AG20443 (cell line): ENCODE measurements at regions not wholly inside any gene's neighbourhood (a gene's known extent, or its start where the extent isn't known, plus 50 kb on each side); places are given as distances from the start of the nearest gene placed in this dataset.
A peak's percentile ranks its signal among the peaks of the same experiment; 100 is the strongest.

ENCODE experiments used
- DNase-seq: peaks from one replicate; pipeline ENCODE4 v3.0.0; 2012; ENCODE audit warnings: low spot score, mixed read lengths

DNA sequence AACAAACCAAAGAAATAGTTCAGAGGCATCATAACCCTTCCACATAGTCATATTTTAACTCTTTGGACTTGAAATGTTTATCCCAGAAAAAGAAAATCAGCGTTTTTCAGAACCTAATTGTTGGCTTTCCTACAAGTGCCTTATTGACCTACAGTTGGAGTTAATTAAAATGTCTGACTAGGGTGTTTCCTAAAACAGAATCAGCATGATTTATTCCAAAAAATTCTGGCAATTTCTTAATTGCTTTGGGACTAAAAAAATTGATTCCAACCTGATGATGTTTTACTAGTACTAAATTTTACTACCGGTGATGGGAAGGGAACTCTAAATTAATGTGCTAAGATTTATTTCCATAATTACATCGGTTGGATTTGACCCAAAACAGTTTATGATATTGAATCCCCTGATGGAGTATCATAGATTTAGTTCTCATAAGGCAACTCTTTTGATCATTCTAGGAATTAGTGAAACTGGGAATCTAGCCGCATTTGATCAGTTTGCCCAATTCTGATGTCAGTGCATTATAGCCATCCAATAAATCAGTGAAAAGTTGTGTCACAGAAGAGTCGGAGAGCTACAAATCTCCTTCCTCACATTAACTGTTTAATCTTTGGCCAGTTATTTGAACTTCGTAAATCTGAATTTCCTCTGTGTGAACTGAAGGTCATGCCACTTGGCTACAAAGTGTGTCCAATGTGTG, 134.3 kb upstream of the DSEL start:
- DNase-seq, result no peak

- no peak for DNase-seq
These were observed 130.4 kb upstream of the DSEL start for GRCh38 chr18:67646890-67647289.

DNA sequence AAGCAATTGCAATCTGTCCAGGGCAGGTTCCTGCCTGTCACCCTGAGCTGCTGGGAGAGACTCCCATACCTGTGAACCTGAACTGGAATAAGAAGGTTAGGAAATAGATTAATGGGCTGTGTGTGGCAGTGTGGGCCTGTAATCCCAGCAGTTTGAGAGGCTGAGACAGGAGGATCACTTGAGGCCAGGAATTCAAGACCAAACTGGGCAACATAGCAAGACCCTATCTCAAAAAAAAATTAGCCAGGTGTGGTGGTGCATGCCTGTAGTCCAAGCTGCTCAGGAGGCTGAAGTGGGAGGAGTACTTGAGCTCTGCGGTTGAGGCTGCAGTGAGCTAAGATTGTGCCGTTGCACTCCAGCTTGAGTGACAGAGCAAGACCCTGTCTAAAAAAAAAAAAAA, 127.7 kb upstream of the DSEL start:
- DNase-seq, result no peak

DNA sequence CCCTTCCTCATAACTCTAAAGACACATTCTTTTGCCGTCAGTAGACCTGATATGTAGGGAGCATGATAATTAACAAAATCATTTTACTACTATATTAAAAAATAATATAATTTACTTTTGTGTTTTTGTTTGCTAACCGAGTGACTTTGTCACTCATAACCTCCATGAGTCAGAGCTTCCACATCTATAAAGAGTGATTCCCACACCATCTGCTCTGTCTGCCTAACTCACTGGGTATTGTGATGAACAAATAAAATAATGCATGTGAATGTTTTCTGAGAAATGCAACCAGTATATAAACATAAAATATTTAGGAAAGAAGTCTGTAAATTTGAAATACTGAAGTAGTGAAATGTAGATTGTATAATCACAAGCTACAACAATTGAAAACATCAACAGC, 123.4 kb upstream of the DSEL start:
- DNase-seq, result no peak

GRCh38 chr18:67636597-67637385, 120.3 kb upstream of the DSEL start:
- no peak for DNase-seq

DNA sequence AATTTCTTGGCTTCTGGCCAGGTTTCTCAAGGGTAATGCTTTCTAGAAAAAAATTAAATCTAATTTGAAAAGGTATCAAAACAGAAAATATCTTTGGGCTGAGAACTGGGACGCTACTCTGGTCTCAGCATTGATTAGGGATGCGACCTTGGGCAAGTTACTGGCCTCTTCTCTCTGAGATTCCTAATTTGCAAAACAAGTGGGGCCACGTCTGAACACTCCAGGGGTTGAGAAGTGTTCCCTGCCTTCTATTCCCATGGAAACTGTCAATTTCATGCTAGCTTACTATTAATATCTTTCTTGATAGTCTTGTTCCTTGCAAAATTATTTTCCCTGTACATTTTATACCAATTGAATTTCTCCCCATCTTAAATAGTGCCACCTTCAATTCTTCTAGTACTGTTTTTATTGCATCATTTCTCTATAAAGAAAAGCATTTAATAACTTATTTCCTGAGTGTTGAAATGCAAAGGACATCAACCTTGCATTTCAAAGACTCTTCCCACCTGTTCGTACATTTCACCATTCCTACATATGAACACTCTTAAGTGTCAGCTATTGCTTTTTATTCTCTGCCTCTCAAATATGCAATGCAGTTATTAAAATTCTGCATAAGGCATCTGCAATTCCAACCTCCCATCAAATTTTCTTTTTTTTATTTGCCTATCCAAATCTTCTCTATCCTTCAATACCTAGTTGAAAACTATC, 118.3 kb upstream of the DSEL start:
- DNase-seq, result no peak

GRCh38 chr18:67633939-67634338, 117.4 kb upstream of the DSEL start:
- no peak for DNase-seq

GRCh38 chr18:67621906-67622305, 105.4 kb upstream of the DSEL start:
- no peak for DNase-seq

GRCh38 chr18:67621049-67621713, 104.7 kb upstream of the DSEL start:
- DNase-seq, result no peak

- DNase-seq, result no peak
These were observed 101.5 kb upstream of the DSEL start for GRCh38 chr18:67618061-67618460.

DNA sequence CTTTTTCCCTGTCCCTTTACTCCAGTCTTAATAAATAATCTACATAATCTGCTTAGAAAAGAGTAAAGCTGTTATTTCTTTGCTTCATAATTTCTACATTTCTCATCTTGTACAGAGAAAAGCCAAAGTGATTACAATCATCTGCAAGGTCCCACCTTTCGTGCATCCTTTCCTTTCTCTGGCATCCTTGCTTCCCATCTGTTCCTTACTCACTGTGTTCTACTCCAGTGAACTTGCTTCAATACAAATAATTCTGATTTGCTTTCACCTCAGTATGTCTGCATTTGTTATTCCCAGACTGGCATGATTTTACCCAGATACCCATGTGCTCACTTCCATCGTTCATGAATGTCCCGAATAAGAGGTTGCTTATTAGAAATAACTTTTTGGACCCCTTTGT, 99.4 kb upstream of the DSEL start:
- DNase-seq, result no peak

GRCh38 chr18:67613731-67614130, 97.2 kb upstream of the DSEL start:
- DNase-seq, result no peak

DNA sequence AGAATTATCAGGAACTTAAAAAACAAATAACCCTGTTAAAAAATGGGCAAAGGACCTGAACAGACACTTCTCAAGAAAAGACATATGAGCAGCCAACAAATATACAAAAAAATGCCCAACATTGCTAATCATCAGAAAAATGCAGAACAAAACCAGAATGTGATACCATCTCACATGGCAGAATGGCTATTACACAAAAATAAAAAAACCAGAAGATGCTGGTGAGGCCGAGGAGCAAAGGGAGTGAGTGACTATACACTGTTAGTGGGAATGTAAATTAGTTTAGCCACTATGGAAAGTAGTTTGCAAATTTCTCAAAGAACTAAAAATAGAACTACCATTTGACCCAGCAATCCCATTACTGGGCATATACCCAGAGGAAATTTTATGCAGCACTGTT, 95.8 kb upstream of the DSEL start:
- DNase-seq, result no peak

DNA sequence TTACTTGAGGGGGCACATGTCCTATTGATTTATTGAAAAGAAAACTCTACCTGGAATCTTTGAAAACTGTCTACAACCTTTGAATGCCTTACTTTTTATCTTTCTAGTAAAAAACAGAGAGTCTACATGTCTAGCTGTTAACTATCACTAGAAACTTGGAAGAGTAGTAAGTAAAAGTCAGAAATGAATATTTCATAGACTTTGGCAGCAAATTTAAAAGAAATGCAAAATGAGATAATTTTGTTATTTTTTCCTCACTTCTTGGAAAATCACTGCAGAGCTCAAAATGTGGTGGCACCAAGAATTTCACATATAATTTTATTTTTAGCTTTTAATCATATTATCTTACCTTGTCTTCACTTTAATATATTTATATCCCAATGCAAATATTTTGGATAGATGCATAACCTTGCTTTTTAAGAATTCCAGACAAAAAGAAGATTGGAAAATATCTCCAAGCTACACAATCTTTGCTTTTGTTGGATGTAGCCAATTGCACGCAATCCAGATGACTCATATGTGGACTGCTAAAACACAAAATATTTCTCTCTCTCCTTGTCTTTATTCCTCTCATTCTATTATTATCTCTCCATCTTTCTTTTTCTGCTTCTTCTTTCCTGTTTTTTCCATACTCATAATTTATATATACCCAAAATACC, 92.2 kb upstream of the DSEL start:
- DNase-seq, result peak; percentile 40

- no peak for DNase-seq
These were observed 91.7 kb upstream of the DSEL start for GRCh38 chr18:67608191-67608590.

GRCh38 chr18:67600181-67601180, 84.0 kb upstream of the DSEL start:
- DNase-seq, result peak; percentile 56

GRCh38 chr18:67599277-67599676, 82.8 kb upstream of the DSEL start:
- peak; percentile 8 for DNase-seq

DNA sequence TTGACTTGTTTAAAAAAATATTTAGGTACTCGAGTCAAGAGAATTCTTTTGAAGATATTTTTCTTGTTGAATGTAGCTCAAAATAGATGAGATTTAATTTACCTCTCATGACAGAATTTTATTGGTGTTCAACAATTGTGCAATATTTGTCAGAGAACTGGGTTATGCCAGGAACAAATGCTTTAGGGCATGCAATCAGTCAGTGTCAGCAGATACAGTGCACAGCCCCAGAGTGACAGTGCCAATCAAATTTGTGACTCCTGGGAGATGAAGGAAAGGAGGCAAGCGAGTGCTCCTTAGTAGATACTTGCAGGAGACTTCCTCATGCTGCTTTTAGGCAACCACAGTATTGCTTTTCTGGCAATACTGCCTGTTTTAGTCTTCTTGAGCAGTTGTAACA, 81.2 kb upstream of the DSEL start:
- DNase-seq, result no peak

GRCh38 chr18:67596003-67596402, 79.5 kb upstream of the DSEL start:
- no peak for DNase-seq

DNA sequence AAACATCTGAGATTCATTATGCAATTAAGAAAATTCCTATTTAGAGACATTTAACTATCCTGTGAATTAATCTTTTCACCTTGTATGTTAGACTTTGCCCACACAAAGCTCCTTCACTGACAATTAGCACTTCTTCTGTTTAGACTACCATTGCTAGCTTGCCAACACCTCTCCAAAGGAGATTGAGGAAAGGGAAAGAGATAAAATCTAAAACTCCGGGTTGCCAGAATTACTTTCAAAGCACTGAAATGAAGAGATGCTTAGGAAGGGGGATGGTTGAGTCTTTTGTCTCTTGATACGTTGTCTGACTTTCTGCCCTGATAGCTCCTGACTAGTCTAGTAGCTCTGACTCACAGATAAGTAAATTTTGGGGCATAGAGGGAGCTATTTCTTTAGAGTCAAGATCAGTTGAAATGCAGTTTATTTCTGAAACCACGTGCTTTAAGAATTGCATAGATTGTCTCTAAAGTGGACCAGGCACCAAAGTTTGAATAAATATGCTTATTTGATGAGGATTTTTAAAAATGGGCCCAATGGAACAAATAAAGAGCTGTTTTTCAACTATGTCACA, 74.1 kb upstream of the DSEL start:
- peak; percentile 11 for DNase-seq
